ENCODE measurements at regions not wholly inside any gene's neighbourhood (a gene's known extent, or its start where the extent isn't known, plus 50 kb on each side); places are given as distances from the start of the nearest gene placed in this dataset.

- H3K4me3 ChIP-seq (replicated peaks in 1 of 3; ENCODE audit: low read depth in 2 of 3, low read length in 3 of 3) = no peak overlapping the region
- Mint-ChIP-seq H3K36me3 (no peaks in the 10 kb centered on the region), H3K4me1 (no peaks in the 10 kb centered on the region), H3K27ac (no peak overlapping the region), H3K4me3 (no peak overlapping the region), H3K27me3 (ENCODE audit: low read depth in 3 of 3) (peaks cover 0 to 2% (median 0%) of the 10 kb centered on the region in 3 donors), H3K9me3 (peaks cover 0 to 10% (median 4%) of the 10 kb centered on the region in 7 donors)
- no peaks in the 10 kb centered on the region for H3K4me1 ChIP-seq (ENCODE audit: control insufficient read depth in 1 of 2, insufficient read depth in 2 of 2, low read length in 2 of 2)
- no peak overlapping the region for H3K9ac ChIP-seq (ENCODE audit: insufficient read depth, low read length, poor library complexity, severe bottlenecking)
- H3K36me3 ChIP-seq (replicated peaks in 1 of 2; ENCODE audit: control insufficient read depth in 1 of 2, insufficient read depth in 2 of 2, low read length in 2 of 2) = no peaks in the 10 kb centered on the region
- TF ChIP-seq CTCF (IDR thresholded peaks at IDR 0.05) = no peak
- H3K27ac ChIP-seq (ENCODE audit: low read depth in 1 of 2, low read length in 2 of 2) = no peak overlapping the region
- no peaks in the 10 kb centered on the region for H4K20me1 ChIP-seq (ENCODE audit: insufficient read depth, low read length)
- H3K27me3 ChIP-seq (ENCODE audit: control insufficient read depth in 2 of 2, insufficient read depth in 2 of 2, low read length in 2 of 2) = no peaks in the 10 kb centered on the region
- intact Hi-C loops (cut with micrococcal nuclease) = no loop called here
- no CpG with 5 or more reads among the region's 4 CpGs for WGBS (ENCODE audit: insufficient coverage)
- H3K4me2 ChIP-seq (replicated peaks; ENCODE audit: extremely low read depth, low read length, poor library complexity, severe bottlenecking) = no peak overlapping the region
- H3K9me3 ChIP-seq (replicated peaks in 1 of 2; ENCODE audit: control insufficient read depth in 1 of 2, insufficient read depth in 1 of 2, low read length in 2 of 2) = peaks cover 0 to 9% of the 10 kb centered on the region in 2 donors
- no peak overlapping the region for H2AFZ ChIP-seq (ENCODE audit: insufficient read depth, low read depth, low read length, poor library complexity, severe bottlenecking)
- no peaks in the 10 kb centered on the region for H3K79me2 ChIP-seq (ENCODE audit: insufficient read depth, low read length)
- DNase-seq = no peak
Measured at GRCh38 chr2:211141646-211142045, 585.2 kb downstream of the CPS1 start.

- H3K36me3 ChIP-seq (replicated peaks in 1 of 2; ENCODE audit: control insufficient read depth in 1 of 2, insufficient read depth in 2 of 2, low read length in 2 of 2) = no peaks in the 10 kb centered on the region
- H4K20me1 ChIP-seq (ENCODE audit: insufficient read depth, low read length) = no peaks in the 10 kb centered on the region
- H3K9me3 ChIP-seq (replicated peaks in 1 of 2; ENCODE audit: control insufficient read depth in 1 of 2, insufficient read depth in 1 of 2, low read length in 2 of 2) = peaks cover 0 to 9% of the 10 kb centered on the region in 2 donors
- H3K9ac ChIP-seq (ENCODE audit: insufficient read depth, low read length, poor library complexity, severe bottlenecking) = no peak overlapping the region
- no peaks in the 10 kb centered on the region for H3K27me3 ChIP-seq (ENCODE audit: control insufficient read depth in 2 of 2, insufficient read depth in 2 of 2, low read length in 2 of 2)
- no peak overlapping the region for H3K27ac Mint-ChIP-seq
- TF ChIP-seq CTCF (IDR thresholded peaks at IDR 0.05) = no peak
- H3K4me3 Mint-ChIP-seq = no peak overlapping the region
- H3K36me3 Mint-ChIP-seq = no peaks in the 10 kb centered on the region
- H3K4me1 Mint-ChIP-seq = no peaks in the 10 kb centered on the region
- no peaks in the 10 kb centered on the region for H3K4me1 ChIP-seq (ENCODE audit: control insufficient read depth in 1 of 2, insufficient read depth in 2 of 2, low read length in 2 of 2)
- peaks cover 0 to 10% (median 3%) of the 10 kb centered on the region in 7 donors for H3K9me3 Mint-ChIP-seq
- intact Hi-C loops (cut with micrococcal nuclease) = no loop called here
- no peak overlapping the region for H3K4me3 ChIP-seq (replicated peaks in 1 of 3; ENCODE audit: low read depth in 2 of 3, low read length in 3 of 3)
- no peak overlapping the region for H3K4me2 ChIP-seq (replicated peaks; ENCODE audit: extremely low read depth, low read length, poor library complexity, severe bottlenecking)
- H2AFZ ChIP-seq (ENCODE audit: insufficient read depth, low read depth, low read length, poor library complexity, severe bottlenecking) = no peak overlapping the region
- H3K27me3 Mint-ChIP-seq (ENCODE audit: low read depth in 3 of 3) = peaks cover 0 to 2% (median 0%) of the 10 kb centered on the region in 3 donors
- no peak for DNase-seq
- no peaks in the 10 kb centered on the region for H3K79me2 ChIP-seq (ENCODE audit: insufficient read depth, low read length)
- no peak overlapping the region for H3K27ac ChIP-seq (ENCODE audit: low read depth in 1 of 2, low read length in 2 of 2)
Measured at GRCh38 chr2:211144078-211144477, 587.7 kb downstream of the CPS1 start.
